GM19372 (cell line): ENCODE measurements at regions not wholly inside any gene's neighbourhood (a gene's known extent, or its start where the extent isn't known, plus 50 kb on each side); places are given as distances from the start of the nearest gene placed in this dataset.
A peak's percentile ranks its signal among the peaks of the same experiment; 100 is the strongest.

Source experiments
- ATAC-seq: cut with Tn5 transposase; IDR thresholded peaks from one replicate; pipeline ENCODE4 v1.9.1; 2021; ENCODE audit warnings: mild to moderate bottlenecking, low read depth, moderate library complexity; ENCODE audit not compliant: unreplicated experiment

- ATAC-seq: no peak
Observed at GRCh38 chr5:8865686-8866374, 680.0 kb downstream of the SEMA5A start.

- no peak for ATAC-seq
Observed at GRCh38 chr5:8868283-8868682, 677.6 kb downstream of the SEMA5A start.

GRCh38 chr5:8869932-8870331 lies 675.9 kb downstream of the SEMA5A start:
- ATAC-seq: no peak

- ATAC-seq: no peak
Observed at GRCh38 chr5:8870349-8870958, 675.4 kb downstream of the SEMA5A start.

GRCh38 chr5:8870959-8871355 lies 674.9 kb downstream of the SEMA5A start:
- ATAC-seq: no peak

- ATAC-seq: no peak
Observed at GRCh38 chr5:8871446-8871845, 674.4 kb downstream of the SEMA5A start.

GRCh38 chr5:8875722-8876121 lies 670.2 kb downstream of the SEMA5A start:
- no peak for ATAC-seq

- ATAC-seq: peak; percentile 65
Observed at GRCh38 chr5:8879248-8879647, 666.6 kb downstream of the SEMA5A start.

GRCh38 chr5:8884029-8884428 lies 661.8 kb downstream of the SEMA5A start:
- no peak for ATAC-seq

- no peak for ATAC-seq
Observed at GRCh38 chr5:8892926-8893325, 652.9 kb downstream of the SEMA5A start.

- no peak for ATAC-seq
Observed at GRCh38 chr5:8894031-8894430, 651.8 kb downstream of the SEMA5A start.

- ATAC-seq: no peak
Observed at GRCh38 chr5:8895062-8895461, 650.8 kb downstream of the SEMA5A start.

GRCh38 chr5:8895599-8895998 lies 650.3 kb downstream of the SEMA5A start:
- ATAC-seq: no peak

GRCh38 chr5:8897316-8897715 lies 648.6 kb downstream of the SEMA5A start:
- no peak for ATAC-seq

- ATAC-seq: no peak
Observed at GRCh38 chr5:8905021-8905420, 640.9 kb downstream of the SEMA5A start.

- no peak for ATAC-seq
Observed at GRCh38 chr5:8906303-8906967, 639.4 kb downstream of the SEMA5A start.

GRCh38 chr5:8907168-8907868 lies 638.6 kb downstream of the SEMA5A start:
- no peak for ATAC-seq

GRCh38 chr5:8908055-8908683 lies 637.7 kb downstream of the SEMA5A start:
- ATAC-seq: peak; percentile 72

- ATAC-seq: no peak
Observed at GRCh38 chr5:8912106-8912505, 633.8 kb downstream of the SEMA5A start.

GRCh38 chr5:8913522-8913921 lies 632.4 kb downstream of the SEMA5A start:
- ATAC-seq: no peak

- no peak for ATAC-seq
Observed at GRCh38 chr5:8919096-8919495, 626.8 kb downstream of the SEMA5A start.
